SHP77 (cell line): ENCODE measurements at regions not wholly inside any gene's neighbourhood (a gene's known extent, or its start where the extent isn't known, plus 50 kb on each side); places are given as distances from the start of the nearest gene placed in this dataset.
"Not testable (repeated sequence)": the region's sequence is repeated elsewhere in the genome, so short reads cannot be mapped to it uniquely, and the experiment has no call there.

Source experiments
- DNase-seq, 2 experiments: peaks; one replicate each; lab custom pipeline; 2025; lab: John Stamatoyannopoulos, UW

DNA sequence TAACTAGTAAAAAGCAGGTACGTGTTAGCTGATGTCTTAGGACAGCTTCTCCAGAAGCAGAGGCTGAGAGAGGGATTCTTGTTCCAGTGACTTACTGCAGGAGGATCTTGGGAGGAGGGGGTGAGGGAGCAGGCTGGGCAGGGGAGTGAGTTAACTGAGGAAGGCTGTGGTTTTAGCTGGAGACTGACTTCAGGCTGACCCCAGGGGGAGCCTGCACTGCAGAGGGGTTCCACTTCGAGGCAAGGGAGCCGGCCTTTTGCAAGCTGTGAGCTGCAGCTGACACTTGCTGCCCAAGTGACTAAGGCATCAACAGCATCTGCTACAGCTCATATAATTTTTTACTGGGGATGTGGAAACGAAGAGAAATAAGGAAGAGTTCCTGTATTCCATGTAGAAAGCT, 50.4 kb upstream of the SOD1 start:
- no peak for DNase-seq

DNA sequence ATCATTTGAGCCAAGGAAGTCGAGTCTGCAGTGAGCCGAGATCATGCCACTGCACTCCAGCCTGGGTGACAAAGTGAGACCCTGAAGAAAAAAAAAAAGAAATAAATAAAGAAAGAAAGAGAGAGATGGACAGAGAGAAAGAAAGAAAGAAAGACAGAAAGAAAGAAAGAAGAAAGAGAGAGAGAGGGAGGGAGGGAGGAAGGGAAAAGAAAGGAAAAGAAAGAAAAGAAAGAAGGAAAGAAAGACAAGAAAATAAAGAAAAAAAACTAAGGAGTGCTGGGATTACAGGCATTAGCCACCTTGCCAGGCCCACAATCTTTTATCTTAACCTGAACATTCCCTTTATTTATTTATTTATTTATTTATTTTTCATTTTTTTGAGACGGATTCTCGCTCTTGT, 51.7 kb upstream of the SOD1 start:
- no peak for DNase-seq

DNA sequence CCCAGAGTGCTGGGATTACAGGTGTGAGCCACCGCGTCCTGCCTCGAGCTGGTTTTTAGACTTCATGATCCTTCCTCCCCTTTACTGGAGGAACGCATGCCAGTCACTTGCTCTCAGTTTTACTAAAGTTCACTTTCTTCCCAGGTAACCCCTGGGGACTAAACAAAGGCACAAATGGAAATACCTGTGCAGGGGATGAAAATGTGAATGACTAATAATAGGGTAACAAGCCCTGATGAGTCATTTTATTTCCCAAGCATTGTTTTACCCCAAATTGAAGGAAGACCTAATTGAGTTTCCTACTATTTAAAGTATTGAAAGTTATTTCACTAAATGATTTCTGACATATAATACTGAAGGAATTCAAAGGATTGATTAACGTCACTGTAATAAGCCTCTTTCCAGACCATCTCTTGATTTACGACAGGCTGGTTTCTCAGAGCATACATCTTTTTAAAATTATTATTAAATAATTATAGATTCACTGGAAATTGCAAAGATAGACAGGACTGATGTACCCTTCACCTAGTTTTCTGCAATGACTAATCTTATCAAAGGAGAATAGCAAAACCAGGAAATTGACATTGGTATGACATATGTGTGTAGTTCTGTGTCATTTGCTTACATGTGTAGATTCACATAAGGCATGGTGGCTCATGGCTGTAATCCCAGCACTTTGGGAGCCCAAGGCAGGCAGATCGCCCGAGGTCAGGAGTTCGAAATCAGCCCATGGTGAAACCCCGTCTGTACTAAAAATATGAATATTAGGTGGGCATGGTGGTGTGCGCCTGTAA, 53.2 kb upstream of the SOD1 start:
- DNase-seq, result no peak

DNA sequence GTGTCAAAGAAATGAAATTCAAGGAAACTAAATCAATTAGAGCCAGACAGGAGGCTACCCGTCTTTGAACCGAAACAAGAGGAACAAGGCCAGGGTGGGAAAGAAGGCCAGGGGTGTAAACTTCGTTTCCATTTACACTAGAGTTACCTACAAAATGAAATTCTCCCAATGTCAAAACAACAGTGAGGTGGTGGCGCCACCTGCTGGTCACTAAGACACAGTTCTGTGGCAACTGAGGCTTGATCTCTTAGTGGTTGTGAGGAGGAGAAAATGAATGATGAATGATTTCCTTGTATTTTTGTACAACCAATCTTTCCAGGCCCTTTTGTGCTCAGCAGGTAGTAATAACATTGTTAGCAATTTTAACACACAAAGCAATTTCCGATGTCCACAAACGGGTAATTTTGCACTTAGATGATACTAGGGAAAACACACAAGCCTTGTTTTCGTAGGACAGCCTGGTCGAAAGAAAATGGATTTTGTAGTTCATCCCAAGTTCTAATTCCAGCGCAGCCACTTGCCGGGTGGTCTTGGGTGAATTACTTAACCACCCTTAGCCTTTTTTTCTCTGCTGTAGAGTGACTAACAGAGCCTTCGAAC, 54.8 kb upstream of the SOD1 start:
- peak; percentile 14 to 34 for DNase-seq

DNA sequence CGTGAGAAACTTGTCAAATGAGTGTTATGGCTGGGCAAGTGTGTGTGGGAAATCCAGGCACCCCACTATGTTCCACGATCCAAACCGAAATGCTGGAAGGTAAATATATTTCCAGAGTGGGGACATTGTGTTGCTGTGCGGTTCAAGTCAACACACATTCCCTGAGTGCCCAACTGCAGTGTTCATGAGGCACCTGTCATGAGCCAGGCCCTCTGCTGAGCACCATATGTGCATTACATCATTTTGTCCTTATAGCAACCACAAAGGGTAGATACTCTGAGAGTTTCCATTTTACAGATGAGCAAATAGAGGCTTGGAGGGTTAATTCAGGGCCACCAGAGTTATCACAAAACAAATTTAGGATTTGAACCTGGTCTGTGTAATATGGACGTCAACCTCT, 59.9 kb upstream of the SOD1 start:
- DNase-seq, result no peak

DNA sequence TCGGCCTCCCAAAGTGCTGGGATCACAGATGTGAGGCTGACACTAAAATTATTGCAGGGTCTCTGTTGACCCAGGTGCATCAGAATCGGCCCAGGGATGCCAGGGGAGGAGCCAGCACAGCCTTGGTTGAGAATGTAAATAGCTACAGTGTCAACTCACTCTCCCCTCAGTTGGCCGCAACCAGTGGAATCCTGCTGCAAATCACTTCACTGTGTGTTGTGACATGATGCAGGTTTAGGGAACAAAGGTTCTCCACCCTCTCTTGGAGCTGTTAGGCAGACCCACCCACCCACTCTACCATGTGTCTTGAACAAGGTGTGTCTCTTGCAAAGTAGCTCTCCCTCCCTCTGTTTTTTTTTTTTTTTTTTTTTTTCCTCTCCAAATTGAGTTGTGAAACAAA, 60.5 kb upstream of the SOD1 start:
- no peak for DNase-seq

DNA sequence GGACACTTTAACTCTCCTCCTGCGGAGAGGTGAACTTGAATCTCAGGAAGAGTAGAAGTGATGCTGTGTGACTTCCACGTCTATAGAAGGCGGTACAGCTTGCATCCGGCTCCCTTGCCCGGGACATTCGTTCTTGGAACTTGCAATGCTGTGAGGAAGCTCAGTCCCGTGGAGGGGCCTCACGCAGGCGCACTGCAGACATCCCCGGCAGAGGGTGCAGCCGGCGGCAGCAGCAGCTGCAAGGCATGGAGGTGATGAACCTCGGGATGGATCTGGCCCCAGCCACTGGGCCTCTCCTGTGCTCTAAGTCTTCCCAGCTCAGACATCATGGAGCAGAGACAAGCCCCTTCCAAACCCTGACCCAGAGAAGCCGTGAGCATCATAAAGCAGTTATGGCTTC, 61.8 kb upstream of the SOD1 start:
- DNase-seq, result no peak

DNA sequence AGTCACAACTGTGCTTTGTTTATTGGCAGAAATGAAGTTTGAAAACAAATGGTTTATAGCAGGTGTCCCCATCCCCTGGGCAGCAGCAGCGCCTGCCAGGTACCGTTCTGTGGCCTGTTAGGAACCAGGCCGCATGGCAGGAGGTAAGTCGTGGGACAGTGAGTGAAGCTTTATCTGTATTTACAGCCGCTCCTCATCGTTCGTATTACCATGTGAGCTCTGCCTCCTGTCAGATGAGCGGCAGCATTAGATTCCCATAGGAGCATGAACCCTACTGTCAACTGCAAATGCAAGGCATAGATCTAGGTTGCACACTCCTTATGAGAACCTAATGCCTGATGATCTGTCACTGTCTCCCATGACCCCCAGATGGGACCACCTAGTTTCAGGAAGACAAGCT, 63.4 kb upstream of the SOD1 start:
- DNase-seq, result no peak

DNA sequence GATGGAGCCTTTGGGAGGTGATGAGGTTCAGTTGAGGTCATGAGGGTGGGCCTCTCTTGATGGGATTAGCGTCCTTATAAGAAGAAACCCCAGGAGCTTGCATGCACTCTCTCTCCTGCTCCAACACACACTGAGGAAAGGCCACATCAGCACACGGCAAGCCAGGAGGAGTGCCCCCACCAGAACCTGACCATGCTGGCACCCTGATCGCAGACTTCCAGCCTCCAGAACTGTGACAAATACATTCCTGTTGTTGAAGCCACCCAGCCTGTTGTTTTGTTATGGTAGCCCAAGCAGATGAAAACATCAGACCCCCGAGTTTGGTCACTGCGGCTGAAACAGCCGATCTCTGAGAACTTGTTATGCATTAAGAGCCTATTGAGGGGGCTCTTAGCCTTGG, 64.8 kb upstream of the SOD1 start:
- DNase-seq, result no peak

DNA sequence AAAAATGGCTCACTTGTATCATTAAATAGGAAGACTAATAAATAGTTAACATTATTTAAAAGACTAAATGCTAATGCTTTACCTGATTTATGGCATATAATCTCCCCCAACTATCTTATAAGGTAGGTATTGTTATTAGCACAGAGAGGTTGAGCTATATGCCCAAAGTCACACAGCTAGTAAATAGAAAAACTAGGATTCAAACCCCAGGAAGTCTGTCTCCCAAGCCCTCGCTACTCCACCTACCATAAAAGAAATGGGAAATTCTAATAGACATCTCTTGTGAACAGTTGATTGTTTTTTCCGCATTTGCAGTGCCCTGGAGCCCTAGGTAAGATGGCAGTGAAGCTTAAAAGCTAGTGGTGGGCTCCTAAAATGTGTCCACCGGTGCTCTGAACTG, 65.2 kb upstream of the SOD1 start:
- DNase-seq, result no peak

DNA sequence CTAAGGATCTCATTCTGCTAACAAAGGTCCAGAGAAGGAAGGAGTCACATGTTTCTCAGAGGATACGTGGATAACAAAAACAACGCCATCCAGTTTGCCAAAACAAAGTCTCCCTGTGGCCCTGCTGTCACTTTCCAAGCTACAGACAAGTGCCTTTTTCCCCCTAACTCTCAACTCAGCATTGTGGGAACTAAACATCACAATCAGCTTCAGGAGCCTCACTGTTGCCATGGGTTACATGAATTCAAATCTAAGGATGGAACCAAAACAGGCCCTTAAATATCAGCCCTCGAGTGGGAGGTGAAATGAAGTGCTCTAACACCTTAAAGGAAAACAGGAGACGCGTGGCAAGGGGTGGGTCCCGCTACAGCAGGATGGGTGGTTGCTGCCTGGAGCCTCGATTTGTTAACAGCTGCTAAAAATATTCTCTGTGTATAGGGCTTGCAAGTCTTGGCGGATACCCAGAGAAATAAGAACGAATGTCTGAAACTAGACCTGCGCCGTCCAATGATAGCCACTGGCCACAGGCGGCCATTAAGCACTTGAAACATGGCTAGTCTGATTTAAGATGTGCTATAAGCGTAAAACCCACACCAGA, 66.4 kb upstream of the SOD1 start:
- DNase-seq, result no peak

DNA sequence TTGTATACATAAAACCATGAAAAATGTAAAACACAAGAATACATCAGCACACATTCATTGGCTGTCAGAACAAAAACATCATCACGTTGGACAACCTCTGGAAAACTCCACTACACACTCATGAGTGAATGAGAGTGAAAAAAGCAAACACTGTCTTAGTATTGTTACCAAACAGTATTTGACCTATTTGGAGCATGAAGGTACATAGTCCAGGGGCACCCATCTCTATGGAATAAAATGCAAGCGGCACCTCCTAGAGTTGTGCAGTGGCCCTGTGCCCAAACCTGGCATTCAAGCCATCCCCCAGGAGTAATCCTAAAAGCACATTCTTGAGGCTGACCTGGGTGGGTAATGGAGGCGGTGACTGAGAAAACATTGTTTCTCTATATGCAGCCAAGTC, 67.0 kb upstream of the SOD1 start:
- DNase-seq, result no peak

DNA sequence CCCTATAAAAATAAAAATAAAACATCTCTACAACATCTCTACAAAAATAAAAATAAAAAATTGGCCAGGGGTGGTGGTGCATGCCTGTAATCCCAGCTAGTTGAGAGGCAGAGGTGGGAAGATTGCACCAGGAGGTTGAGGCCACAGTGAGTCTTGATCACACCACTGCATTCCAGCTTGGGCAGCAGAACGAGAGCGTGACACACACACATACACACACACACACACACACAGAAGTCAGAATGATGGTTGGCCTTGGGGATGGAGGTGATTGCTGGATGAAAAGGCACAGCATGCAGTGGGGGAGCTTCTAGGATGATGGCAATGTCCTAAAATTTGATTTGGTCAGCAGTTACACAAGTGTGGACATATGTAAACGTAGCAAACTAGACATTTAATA, 69.7 kb upstream of the SOD1 start:
- no peak for DNase-seq

DNA sequence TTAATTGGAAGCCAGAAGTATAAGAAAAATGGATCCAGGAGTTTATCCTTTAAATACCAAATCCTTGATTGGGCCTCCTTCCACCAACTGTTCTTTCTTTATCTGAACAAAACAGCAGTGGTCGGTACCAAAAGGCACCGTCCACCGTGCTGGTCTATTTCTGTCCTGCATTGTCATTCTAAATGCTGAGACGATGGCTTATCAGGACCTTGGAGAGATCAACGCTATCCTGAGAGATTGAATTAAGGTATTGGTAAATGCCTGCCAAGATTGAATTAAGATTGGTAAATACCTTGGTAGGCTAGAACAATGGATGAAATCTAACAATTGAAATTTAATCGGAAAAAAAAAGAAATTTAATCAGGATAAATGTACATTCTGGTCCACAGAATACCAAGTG, 73.4 kb upstream of the SOD1 start:
- no peak for DNase-seq

DNA sequence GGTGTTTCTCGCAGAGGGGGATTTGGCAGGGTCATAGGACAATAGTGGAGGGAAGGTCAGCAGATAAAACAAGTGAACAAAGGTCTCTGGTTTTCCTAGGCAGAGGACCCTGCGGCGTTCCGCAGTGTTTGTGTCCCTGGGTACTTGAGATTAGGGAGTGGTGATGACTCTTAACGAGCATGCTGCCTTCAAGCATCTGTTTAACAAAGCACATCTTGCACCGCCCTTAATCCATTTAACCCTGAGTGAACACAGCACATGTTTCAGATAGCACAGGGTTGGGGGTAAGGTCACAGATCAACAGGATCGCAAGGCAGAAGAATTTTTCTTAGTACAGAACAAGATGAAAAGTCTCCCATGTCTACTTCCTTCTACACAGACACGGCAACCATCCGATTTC, 75.6 kb upstream of the SOD1 start:
- not testable (repeated sequence) for DNase-seq

DNA sequence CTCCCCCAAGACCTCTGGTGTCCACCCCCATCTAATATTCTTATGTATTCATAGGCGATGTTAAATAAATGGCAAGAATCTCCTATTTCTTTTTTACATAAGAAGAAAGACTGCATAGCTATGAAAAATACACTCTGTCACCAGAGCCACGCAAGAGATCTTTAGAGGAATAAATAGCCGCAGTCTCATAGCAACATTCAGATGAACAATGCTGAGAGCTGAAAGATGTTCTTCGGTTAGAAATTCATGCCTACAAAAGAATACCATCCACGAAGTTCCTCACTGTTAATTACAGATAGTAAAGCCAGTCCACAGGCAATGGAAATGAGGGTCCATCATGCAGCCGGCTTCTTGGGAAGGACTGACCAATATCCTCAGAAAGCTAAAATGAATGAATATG, 76.0 kb upstream of the SOD1 start:
- DNase-seq, result no peak

DNA sequence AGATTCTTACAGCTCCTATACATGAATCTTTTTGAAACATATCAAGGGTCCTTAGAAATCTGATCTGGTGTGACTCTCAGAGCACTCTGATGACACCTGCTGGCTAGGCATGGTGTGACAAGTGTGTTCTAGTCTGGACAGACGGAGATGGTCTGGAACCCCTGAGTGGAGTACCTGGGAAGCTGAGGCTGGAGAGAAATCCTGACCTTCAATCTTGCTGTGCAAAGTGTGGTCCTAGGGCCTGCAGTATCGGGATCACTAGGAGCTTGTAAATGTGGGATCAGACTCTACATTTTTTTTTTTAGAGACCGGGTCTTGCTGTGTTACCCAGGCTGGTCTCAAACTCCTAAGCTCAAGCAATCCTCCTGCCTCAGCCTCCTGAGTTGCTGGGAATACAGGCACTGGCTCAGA, 78.6 kb upstream of the SOD1 start:
- peak; percentile 43 to 44 for DNase-seq

DNA sequence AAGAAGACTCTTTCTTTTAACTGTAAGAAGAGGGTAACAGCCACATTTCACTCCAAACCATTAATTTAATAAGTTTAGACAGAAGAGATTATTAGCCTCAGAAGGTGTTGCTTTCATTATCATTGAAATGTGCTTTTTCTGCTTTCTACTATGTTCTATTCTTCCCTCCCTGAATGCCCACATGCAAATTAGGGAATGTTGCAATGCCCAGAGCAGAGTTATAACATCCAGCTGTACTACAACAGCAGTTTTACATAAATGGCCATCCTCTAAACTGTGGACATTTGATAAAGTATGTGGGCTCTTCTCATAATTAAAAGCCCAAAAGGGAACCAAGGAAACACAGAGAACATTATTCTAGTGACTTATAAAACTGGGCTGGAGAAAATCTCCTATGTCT, 82.2 kb upstream of the SOD1 start:
- no peak for DNase-seq

DNA sequence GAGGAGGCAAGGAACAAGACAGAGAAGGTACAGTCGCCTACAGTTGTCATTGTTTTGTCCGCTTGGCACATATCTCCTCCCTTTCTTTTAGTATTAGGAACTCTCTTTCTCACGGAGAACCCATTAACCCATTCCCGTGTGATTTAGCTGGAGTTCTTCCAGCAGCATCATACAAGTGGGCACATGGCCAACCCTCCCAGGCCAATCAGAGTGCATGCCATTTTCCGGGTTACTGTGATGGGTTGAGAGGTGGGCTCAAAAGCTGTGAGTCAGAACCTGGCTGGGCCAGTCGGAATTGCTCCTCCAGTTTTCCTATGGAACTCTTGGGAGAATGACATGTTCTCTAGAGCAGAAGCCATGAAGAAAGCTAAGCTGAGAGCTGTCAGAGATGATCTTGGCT, 83.1 kb upstream of the SOD1 start:
- no peak for DNase-seq

DNA sequence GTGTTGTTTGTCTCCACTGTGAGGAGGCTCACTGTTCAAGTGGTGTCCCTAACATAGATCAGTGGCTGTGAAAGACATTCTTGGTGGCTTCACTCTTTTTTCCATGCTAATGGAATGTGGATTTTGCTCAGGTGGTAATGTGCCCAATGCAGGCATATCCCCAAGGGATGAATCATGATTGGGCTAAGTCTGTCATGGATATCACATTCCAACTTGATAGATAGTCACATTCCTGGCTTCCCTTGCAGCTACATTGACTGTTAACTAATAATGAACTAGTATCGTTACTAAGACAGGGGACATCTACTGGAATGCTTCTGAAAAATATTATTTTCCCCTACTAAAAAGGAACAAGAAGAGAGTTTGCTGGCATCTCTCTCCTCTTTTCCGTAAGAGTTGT, 86.3 kb upstream of the SOD1 start:
- no peak for DNase-seq

DNA sequence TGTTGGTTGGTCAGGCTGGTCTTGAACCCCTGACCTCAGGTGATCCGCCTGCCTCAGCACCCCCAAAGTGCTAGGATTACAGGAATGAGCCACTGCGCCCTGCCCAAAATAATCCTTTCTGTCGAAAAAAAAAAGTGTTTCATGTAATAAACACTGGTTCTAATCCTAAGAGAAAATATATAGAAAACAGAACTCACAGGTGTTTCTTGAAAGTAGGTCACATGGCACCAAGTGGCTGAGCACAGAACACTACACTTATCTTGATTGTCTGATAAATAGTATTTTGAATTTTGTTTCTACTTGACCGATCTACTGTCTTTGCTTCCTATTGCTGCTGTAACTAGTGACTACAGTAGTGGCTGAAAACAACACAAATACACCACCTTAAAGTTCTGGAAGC, 87.6 kb upstream of the SOD1 start:
- no peak for DNase-seq

DNA sequence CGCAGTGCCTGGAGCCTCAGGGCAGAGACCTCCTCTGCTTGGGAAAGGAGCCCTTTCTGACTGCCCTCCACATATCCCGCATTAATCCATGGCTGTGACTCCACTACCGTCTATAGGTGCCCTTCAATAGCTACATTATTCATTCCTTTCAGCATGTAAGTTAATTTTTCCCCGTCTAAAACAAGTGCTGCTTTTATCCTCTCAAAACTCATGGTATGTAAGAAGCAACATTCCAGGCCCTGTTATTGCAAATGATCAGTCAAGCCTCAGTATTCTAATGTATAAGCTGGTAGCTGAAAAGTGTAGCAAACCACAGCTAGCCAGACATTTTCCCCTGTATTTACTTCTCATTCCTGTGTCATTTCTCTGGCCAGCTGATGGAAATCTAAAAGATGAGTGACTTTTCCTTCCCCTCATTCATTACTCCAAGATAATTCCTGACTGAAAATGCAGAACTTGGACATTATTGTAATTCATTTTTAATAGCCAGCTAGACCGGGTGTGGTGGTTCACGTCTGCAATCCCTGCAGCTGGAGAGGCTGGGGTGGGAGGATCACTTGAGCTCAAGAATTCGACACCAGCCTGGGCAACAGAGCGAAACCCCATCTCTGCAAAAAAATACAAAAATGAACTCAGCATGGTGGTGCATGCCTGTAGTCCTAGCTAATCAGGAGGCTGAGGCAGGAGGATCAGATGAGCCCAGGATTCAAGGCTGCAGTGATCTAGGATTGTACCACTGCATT, 88.5 kb upstream of the SOD1 start:
- DNase-seq, result no peak

DNA sequence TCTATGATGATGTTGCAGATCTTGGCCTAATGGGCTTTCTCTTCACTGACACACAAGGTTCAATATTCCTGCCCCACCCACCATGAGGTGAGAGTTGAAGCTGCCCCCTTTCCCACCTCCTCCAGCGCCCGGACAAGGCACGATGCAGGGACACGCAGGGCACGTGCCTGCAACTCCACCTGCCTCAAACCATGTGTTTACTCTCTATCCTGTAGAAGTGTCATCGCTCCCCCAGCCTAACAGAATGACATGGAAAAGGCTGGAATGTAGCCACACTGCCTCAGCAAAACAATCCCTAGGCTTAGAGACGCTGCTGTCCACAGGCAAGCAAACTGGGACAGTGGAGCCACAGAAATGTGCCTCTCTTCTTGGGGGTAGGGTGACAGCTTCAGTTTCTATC, 92.9 kb upstream of the SOD1 start:
- DNase-seq, result no peak
